ENCODE measurements at regions not wholly inside any gene's neighbourhood (a gene's known extent, or its start where the extent isn't known, plus 50 kb on each side); places are given as distances from the start of the nearest gene placed in this dataset.

DNA sequence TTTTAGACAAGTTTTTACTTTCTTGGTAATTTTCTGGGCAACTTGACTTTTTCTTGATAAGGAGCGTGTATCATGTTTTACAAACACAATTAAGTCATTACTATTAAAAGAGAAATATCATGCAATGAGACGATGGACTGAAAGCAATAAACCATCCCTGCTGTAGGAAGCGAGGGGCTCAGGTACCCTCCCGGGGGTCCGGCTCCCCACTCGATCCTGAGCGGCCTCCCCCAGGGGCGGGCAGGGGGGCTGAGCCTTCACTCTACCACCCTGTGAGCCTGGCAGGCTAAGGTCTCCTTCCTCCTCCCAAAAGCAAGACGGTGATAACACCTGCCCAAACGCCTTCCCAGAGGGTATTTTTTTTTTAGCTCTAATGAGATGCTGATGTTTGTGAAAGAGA is 51.8 kb upstream of the ADGRA1 start:
- DNase-seq (ENCODE audit: low read depth in 1 of 2, low spot score in 1 of 2) = no peak
- TF ChIP-seq, protein P1, sequence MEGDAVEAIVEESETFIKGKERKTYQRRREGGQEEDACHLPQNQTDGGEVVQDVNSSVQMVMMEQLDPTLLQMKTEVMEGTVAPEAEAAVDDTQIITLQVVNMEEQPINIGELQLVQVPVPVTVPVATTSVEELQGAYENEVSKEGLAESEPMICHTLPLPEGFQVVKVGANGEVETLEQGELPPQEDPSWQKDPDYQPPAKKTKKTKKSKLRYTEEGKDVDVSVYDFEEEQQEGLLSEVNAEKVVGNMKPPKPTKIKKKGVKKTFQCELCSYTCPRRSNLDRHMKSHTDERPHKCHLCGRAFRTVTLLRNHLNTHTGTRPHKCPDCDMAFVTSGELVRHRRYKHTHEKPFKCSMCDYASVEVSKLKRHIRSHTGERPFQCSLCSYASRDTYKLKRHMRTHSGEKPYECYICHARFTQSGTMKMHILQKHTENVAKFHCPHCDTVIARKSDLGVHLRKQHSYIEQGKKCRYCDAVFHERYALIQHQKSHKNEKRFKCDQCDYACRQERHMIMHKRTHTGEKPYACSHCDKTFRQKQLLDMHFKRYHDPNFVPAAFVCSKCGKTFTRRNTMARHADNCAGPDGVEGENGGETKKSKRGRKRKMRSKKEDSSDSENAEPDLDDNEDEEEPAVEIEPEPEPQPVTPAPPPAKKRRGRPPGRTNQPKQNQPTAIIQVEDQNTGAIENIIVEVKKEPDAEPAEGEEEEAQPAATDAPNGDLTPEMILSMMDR (IDR thresholded peaks at IDR 0.05; ENCODE audit: low read depth, low read length) = no peak
- H3K9me3 ChIP-seq (ENCODE audit: low read depth) = no peaks in the 10 kb centered on the region
- H3K27ac ChIP-seq = no peak overlapping the region
- H3K36me3 ChIP-seq = no peaks in the 10 kb centered on the region
- H3K4me3 ChIP-seq = no peak overlapping the region
- peaks cover 10% of the 10 kb centered on the region for H3K27me3 ChIP-seq
- H3K4me1 ChIP-seq (ENCODE audit: low read depth) = no peaks in the 10 kb centered on the region

DNA sequence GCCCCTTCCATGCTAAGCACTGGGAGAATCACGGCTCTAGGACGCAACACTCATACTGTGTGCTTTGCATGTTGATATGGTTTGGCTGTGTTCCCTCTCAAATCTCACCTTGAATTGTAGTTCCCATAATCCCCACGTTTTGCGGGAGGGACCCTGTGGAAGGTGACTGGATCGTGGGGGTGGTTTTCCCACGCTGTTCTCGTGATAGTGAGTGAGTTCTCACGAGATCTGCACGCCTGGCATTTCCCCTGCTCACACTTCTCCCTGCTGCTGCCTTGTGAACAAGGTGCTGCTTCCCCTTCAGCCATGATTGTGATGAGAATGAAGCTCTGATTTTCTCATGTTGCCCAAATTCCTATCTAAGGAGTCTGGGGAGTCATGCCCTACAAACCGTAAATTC is 53.0 kb upstream of the ADGRA1 start:
- TF ChIP-seq, protein P1 (IDR thresholded peaks at IDR 0.05; ENCODE audit: low read depth, low read length) = no peak
- Histone ChIP-seq H3K27ac (no peak overlapping the region), H3K4me1 (ENCODE audit: low read depth) (no peaks in the 10 kb centered on the region), H3K27me3 (peaks cover 20% of the 10 kb centered on the region), H3K36me3 (no peaks in the 10 kb centered on the region), H3K9me3 (ENCODE audit: low read depth) (no peaks in the 10 kb centered on the region), H3K4me3 (no peak overlapping the region)
- no peak for DNase-seq (ENCODE audit: low read depth in 1 of 2, low spot score in 1 of 2)

DNA sequence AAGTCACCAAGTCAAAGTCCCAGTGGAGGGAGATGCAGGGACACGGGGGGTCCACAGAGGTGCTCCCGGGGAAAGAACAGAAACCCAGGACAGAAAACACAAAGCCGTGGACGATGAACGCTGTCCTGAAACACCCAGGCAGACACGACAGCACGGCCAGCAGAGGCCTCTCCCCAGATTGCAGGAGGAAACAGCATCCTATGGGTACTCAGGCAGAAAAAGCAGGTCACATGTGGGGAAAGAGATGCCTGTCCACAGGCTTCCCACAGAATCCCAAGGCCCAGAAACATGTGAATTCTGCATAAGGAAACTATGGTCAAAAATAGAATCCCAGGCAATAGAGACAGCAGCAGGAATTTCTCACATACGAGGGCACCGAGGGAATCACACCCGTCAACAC is 53.6 kb upstream of the ADGRA1 start:
- no peaks in the 10 kb centered on the region for H3K9me3 ChIP-seq (ENCODE audit: low read depth)
- no peak for DNase-seq (ENCODE audit: low read depth in 1 of 2, low spot score in 1 of 2)
- no peaks in the 10 kb centered on the region for H3K4me1 ChIP-seq (ENCODE audit: low read depth)
- H3K4me3 ChIP-seq = no peak overlapping the region
- no peak overlapping the region for H3K27ac ChIP-seq
- H3K36me3 ChIP-seq = no peaks in the 10 kb centered on the region
- TF ChIP-seq, protein P1 (IDR thresholded peaks at IDR 0.05; ENCODE audit: low read depth, low read length) = no peak
- H3K27me3 ChIP-seq = peaks cover 26% of the 10 kb centered on the region

DNA sequence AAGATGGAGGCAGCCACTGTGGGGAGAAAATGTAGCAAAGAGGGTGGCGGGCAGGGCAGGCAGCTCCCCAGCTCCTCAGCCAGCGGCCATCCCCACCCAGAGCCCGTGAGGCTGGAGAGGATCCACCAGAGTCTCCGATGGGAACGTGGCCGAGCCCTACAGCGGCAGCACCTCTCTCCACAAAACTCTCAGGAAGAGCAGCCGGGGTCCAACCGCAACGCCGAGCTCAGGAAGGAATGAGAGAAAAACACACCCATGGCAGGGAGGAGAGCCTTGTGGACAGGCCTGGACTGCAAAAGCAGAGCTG is 54.0 kb upstream of the ADGRA1 start:
- Histone ChIP-seq H3K4me1 (ENCODE audit: low read depth) (no peaks in the 10 kb centered on the region), H3K27me3 (peaks cover 29% of the 10 kb centered on the region), H3K36me3 (no peaks in the 10 kb centered on the region), H3K9me3 (ENCODE audit: low read depth) (no peaks in the 10 kb centered on the region), H3K27ac (no peak overlapping the region), H3K4me3 (no peak overlapping the region)
- DNase-seq (ENCODE audit: low read depth in 1 of 2, low spot score in 1 of 2) = no peak
- TF ChIP-seq, protein P1 (IDR thresholded peaks at IDR 0.05; ENCODE audit: low read depth, low read length) = no peak

DNA sequence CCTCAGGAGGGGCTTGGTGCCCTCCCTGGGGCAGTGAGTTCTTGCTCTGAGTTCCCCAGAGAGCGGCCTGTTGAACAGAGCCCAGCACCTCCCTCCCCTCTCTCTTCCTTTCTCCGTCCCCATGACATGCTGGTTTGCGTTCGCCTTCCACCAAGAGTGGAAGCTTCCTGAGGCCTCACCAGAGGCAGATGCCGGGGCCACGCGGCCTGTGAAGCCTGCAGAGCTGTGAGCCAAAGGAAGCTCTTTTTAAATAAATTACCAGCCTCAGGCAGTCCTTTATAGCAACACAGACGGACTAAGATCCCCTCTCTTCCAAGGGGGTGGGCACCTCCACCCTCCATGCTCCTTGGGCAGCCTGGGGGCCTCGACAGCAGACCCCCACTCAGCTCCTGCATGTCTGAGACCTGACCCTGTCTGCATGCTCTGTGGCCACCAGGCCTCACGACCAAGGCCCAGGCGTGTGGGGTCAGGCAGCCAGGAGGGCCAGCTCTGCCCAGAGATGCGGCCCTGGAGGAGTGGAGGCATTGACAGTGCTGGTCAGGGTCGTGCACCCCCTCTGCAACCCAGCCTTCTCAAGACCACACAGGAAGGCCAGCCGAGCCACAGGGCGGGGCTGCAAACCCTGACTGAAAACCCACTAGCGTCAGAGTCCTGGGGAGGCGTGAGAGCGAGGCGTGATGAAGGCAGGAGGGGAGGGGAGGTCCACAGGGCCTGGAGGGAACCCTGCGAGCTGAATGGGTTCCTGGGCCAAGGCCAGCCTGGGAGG is 54.6 kb upstream of the ADGRA1 start:
- Histone ChIP-seq H3K4me1 (ENCODE audit: low read depth) (no peaks in the 10 kb centered on the region), H3K4me3 (no peak overlapping the region), H3K9me3 (ENCODE audit: low read depth) (no peaks in the 10 kb centered on the region), H3K27ac (no peak overlapping the region), H3K27me3 (peaks cover 29% of the 10 kb centered on the region), H3K36me3 (no peaks in the 10 kb centered on the region)
- TF ChIP-seq, protein P1 (IDR thresholded peaks at IDR 0.05; ENCODE audit: low read depth, low read length) = no peak
- DNase-seq (ENCODE audit: low read depth in 1 of 2, low spot score in 1 of 2) = no peak
